ENCODE measurements at regions not wholly inside any gene's neighbourhood (a gene's known extent, or its start where the extent isn't known, plus 50 kb on each side); places are given as distances from the start of the nearest gene placed in this dataset.

- H3K36me3 ChIP-seq (ENCODE audit: low read depth): no peaks in the 10 kb centered on the region
- no peak for DNase-seq
- 0 to 6% methylated on average over 2 of the region's 2 CpGs for WGBS, 2 experiments (ENCODE audit: low coverage in 1 of 2, low lambda C conversion rate in 2 of 2, missing lambda C conversion rate in 2 of 2)
Observed at GRCh38 chr5:51816427-51816826, 433.2 kb downstream of the ISL1 start.

GRCh38 chr5:51821697-51822096, 438.4 kb downstream of the ISL1 start:
- Histone ChIP-seq H2AFZ (no peak overlapping the region), H4K20me1 (ENCODE audit: insufficient read depth) (no peaks in the 10 kb centered on the region), H3K4me1 (ENCODE audit: insufficient read depth) (no peaks in the 10 kb centered on the region), H3K9me2 (ENCODE audit: insufficient read depth) (no peaks in the 10 kb centered on the region; the same call in 1 of the 2 replicates), H3K36me3 (ENCODE audit: low read depth) (no peaks in the 10 kb centered on the region), H3K4me3 (no peak overlapping the region), H3F3A (ENCODE audit: insufficient read depth) (no peaks in the 10 kb centered on the region), H3K27me3 (replicated peaks; ENCODE audit: insufficient read depth) (no peaks in the 10 kb centered on the region), H3K4me2 (ENCODE audit: unreplicated experiment) (no peak overlapping the region), H3K9me3 (ENCODE audit: low read depth) (no peaks in the 10 kb centered on the region), H3K79me2 (ENCODE audit: insufficient read depth) (no peaks in the 10 kb centered on the region), H3K9ac (no peak overlapping the region), H3K27ac (no peak overlapping the region)
- WGBS, 2 experiments (ENCODE audit: low coverage in 1 of 2, low lambda C conversion rate in 2 of 2, missing lambda C conversion rate in 2 of 2): 7 to 11% methylated on average over 3 of the region's 3 CpGs
- DNase-seq: no peak
- in situ Hi-C loops (cut with MboI): no loop called here
- no peak for TF ChIP-seq EZH2 (IDR thresholded peaks at IDR 0.05; ENCODE audit: insufficient read depth, poor library complexity, severe bottlenecking)
- TF ChIP-seq EZH2phosphoT487 (IDR thresholded peaks at IDR 0.05; ENCODE audit: insufficient read depth, low read depth): no peak

More at GRCh38 chr5:51816427-51816826, 433.2 kb downstream of the ISL1 start:
- Histone ChIP-seq H3K79me2 (ENCODE audit: insufficient read depth) (no peaks in the 10 kb centered on the region), H3K4me3 (no peak overlapping the region), H3K9ac (no peak overlapping the region), H3F3A (ENCODE audit: insufficient read depth) (no peaks in the 10 kb centered on the region), H3K27me3 (replicated peaks; ENCODE audit: insufficient read depth) (no peaks in the 10 kb centered on the region), H2AFZ (no peak overlapping the region), H3K9me2 (ENCODE audit: insufficient read depth) (no peaks in the 10 kb centered on the region), H4K20me1 (ENCODE audit: insufficient read depth) (no peaks in the 10 kb centered on the region), H3K4me1 (ENCODE audit: insufficient read depth) (no peaks in the 10 kb centered on the region), H3K27ac (no peak overlapping the region), H3K9me3 (ENCODE audit: low read depth) (no peaks in the 10 kb centered on the region), H3K4me2 (ENCODE audit: unreplicated experiment) (no peak overlapping the region)
- TF ChIP-seq EZH2 (IDR thresholded peaks at IDR 0.05; ENCODE audit: insufficient read depth, poor library complexity, severe bottlenecking) (no peak), EZH2phosphoT487 (IDR thresholded peaks at IDR 0.05; ENCODE audit: insufficient read depth, low read depth) (no peak)
- in situ Hi-C loops (cut with MboI): no loop called here

GRCh38 chr5:51829230-51829629, 446.0 kb downstream of the ISL1 start:
- H3K9me3 ChIP-seq (ENCODE audit: low read depth): no peaks in the 10 kb centered on the region
- H3F3A ChIP-seq (ENCODE audit: insufficient read depth): no peaks in the 10 kb centered on the region
- H3K36me3 ChIP-seq (ENCODE audit: low read depth): no peaks in the 10 kb centered on the region
- H3K9ac ChIP-seq: no peak overlapping the region
- in situ Hi-C loops (cut with MboI): no loop called here
- WGBS, 2 experiments (ENCODE audit: low coverage in 1 of 2, low lambda C conversion rate in 2 of 2, missing lambda C conversion rate in 2 of 2): 7 to 13% methylated on average over 2 of the region's 2 CpGs
- no peak for DNase-seq
- no peaks in the 10 kb centered on the region for H3K4me1 ChIP-seq (ENCODE audit: insufficient read depth)
- H3K27ac ChIP-seq: no peak overlapping the region
- no peaks in the 10 kb centered on the region for H4K20me1 ChIP-seq (ENCODE audit: insufficient read depth)
- no peaks in the 10 kb centered on the region for H3K79me2 ChIP-seq (ENCODE audit: insufficient read depth)
- TF ChIP-seq EZH2phosphoT487 (IDR thresholded peaks at IDR 0.05; ENCODE audit: insufficient read depth, low read depth) (no peak), EZH2 (IDR thresholded peaks at IDR 0.05; ENCODE audit: insufficient read depth, poor library complexity, severe bottlenecking) (no peak)
- no peak overlapping the region for H3K4me2 ChIP-seq (ENCODE audit: unreplicated experiment)
- no peak overlapping the region for H2AFZ ChIP-seq
- H3K27me3 ChIP-seq (replicated peaks; ENCODE audit: insufficient read depth): no peaks in the 10 kb centered on the region
- no peak overlapping the region for H3K4me3 ChIP-seq
- no peaks in the 10 kb centered on the region for H3K9me2 ChIP-seq (ENCODE audit: insufficient read depth)

GRCh38 chr5:51829691-51830090, 446.4 kb downstream of the ISL1 start:
- Histone ChIP-seq H3K4me3 (no peak overlapping the region), H3K27me3 (replicated peaks; ENCODE audit: insufficient read depth) (no peaks in the 10 kb centered on the region), H3K9me2 (ENCODE audit: insufficient read depth) (no peaks in the 10 kb centered on the region), H3K9ac (no peak overlapping the region), H3K4me1 (ENCODE audit: insufficient read depth) (no peaks in the 10 kb centered on the region), H3K79me2 (ENCODE audit: insufficient read depth) (no peaks in the 10 kb centered on the region), H3K9me3 (ENCODE audit: low read depth) (no peaks in the 10 kb centered on the region), H3F3A (ENCODE audit: insufficient read depth) (no peaks in the 10 kb centered on the region), H2AFZ (no peak overlapping the region), H4K20me1 (ENCODE audit: insufficient read depth) (no peaks in the 10 kb centered on the region), H3K27ac (no peak overlapping the region), H3K36me3 (ENCODE audit: low read depth) (no peaks in the 10 kb centered on the region), H3K4me2 (ENCODE audit: unreplicated experiment) (no peak overlapping the region)
- DNase-seq: no peak
- in situ Hi-C loops (cut with MboI): no loop called here
- no peak for TF ChIP-seq EZH2phosphoT487 (IDR thresholded peaks at IDR 0.05; ENCODE audit: insufficient read depth, low read depth)
- no peak for TF ChIP-seq EZH2 (IDR thresholded peaks at IDR 0.05; ENCODE audit: insufficient read depth, poor library complexity, severe bottlenecking)

- Histone ChIP-seq H3K36me3 (ENCODE audit: low read depth) (no peaks in the 10 kb centered on the region), H3K9ac (no peak overlapping the region), H3K27ac (no peak overlapping the region), H3K79me2 (ENCODE audit: insufficient read depth) (no peaks in the 10 kb centered on the region), H3K9me2 (ENCODE audit: insufficient read depth) (no peaks in the 10 kb centered on the region), H3K9me3 (ENCODE audit: low read depth) (no peaks in the 10 kb centered on the region), H3K27me3 (replicated peaks; ENCODE audit: insufficient read depth) (no peaks in the 10 kb centered on the region), H3K4me2 (ENCODE audit: unreplicated experiment) (no peak overlapping the region), H3K4me3 (no peak overlapping the region), H3K4me1 (ENCODE audit: insufficient read depth) (no peaks in the 10 kb centered on the region), H4K20me1 (ENCODE audit: insufficient read depth) (no peaks in the 10 kb centered on the region), H3F3A (ENCODE audit: insufficient read depth) (no peaks in the 10 kb centered on the region), H2AFZ (no peak overlapping the region)
- TF ChIP-seq EZH2phosphoT487 (IDR thresholded peaks at IDR 0.05; ENCODE audit: insufficient read depth, low read depth): no peak
- TF ChIP-seq EZH2 (IDR thresholded peaks at IDR 0.05; ENCODE audit: insufficient read depth, poor library complexity, severe bottlenecking): no peak
- WGBS, 2 experiments (ENCODE audit: low coverage in 1 of 2, low lambda C conversion rate in 2 of 2, missing lambda C conversion rate in 2 of 2): 24% methylated on average over 5 of the region's 5 CpGs
- no peak for DNase-seq
- in situ Hi-C loops (cut with MboI): no loop called here
Observed at GRCh38 chr5:51832934-51833470, 449.8 kb downstream of the ISL1 start.

All from GM23248 (cell line).